GM23338 (cell line): ENCODE measurements at regions not wholly inside any gene's neighbourhood (a gene's known extent, or its start where the extent isn't known, plus 50 kb on each side); places are given as distances from the start of the nearest gene placed in this dataset.

Source experiments
- ATAC-seq: fragments of 200-7000 bp; cut with Tn5 transposase; 3 replicates; pipeline ENCODE4 v1.9.1; 2020
- DNase-seq: peaks from one replicate; pipeline ENCODE4 v3.0.0-alpha.2; 2015; ENCODE audit warnings: low spot score
- H2AFZ ChIP-seq: fragments of 200-600 bp; sonication (generic); 2 replicates; pipeline ENCODE4 v1.8.0; 2016; ENCODE audit warnings: antibody characterized with exemption, mild to moderate bottlenecking, moderate library complexity
- H3F3A ChIP-seq: fragments of 200-600 bp; sonication (generic); replicated peaks from 2 replicates; pipeline ENCODE4 v1.8.0; 2017; ENCODE audit warnings: antibody characterized with exemption, mixed run types, low read depth
- H3K27ac ChIP-seq: fragments of 200-600 bp; sonication (generic); 2 replicates; pipeline ENCODE4 v1.6.1; 2016; ENCODE audit warnings: low read depth
- H3K27me3 ChIP-seq: fragments of 200-600 bp; sonication (generic); 2 replicates; pipeline ENCODE4 v1.8.0; 2016; ENCODE audit warnings: mild to moderate bottlenecking, mixed run types, moderate library complexity; ENCODE audit not compliant: insufficient read depth
- H3K36me3 ChIP-seq: fragments of 200-600 bp; sonication (generic); 2 replicates; pipeline ENCODE4 v1.8.0; 2016; ENCODE audit warnings: mild to moderate bottlenecking; ENCODE audit not compliant: insufficient read depth
- H3K4me1 ChIP-seq: fragments of 200-600 bp; sonication (generic); 2 replicates; pipeline ENCODE4 v1.8.0; 2016; ENCODE audit warnings: mild to moderate bottlenecking, moderate library complexity; ENCODE audit not compliant: insufficient read depth
- H3K4me2 ChIP-seq: fragments of 200-600 bp; sonication (generic); 2 replicates; pipeline ENCODE4 v1.7.1; 2017; ENCODE audit warnings: mixed run types
- H3K4me3 ChIP-seq: fragments of 200-600 bp; sonication (generic); 2 replicates; pipeline ENCODE4 v1.6.1; 2016; ENCODE audit warnings: mixed run types
- H3K79me2 ChIP-seq: fragments of 200-600 bp; sonication (generic); replicated peaks from 2 replicates; pipeline ENCODE4 v1.8.0; 2017; ENCODE audit warnings: mild to moderate bottlenecking; ENCODE audit not compliant: insufficient read depth
- H3K9me2 ChIP-seq: fragments of 200-600 bp; sonication (generic); 2 replicates; pipeline ENCODE4 v1.8.0; 2017; ENCODE audit not compliant: insufficient read depth
- H4K20me1 ChIP-seq: fragments of 200-600 bp; sonication (generic); replicated peaks from 2 replicates; pipeline ENCODE4 v1.8.0; 2017; ENCODE audit warnings: mild to moderate bottlenecking; ENCODE audit not compliant: insufficient read depth
- H3K27ac Mint-ChIP-seq: 2 replicates; pipeline ENCODE4 v1.8.0; 2020; ENCODE audit warnings: inconsistent platforms, mild to moderate bottlenecking, moderate library complexity, mixed read lengths
- H3K27me3 Mint-ChIP-seq: 3 replicates; pipeline ENCODE4 v1.8.0; 2022; ENCODE audit warnings: low read depth, mild to moderate bottlenecking, moderate library complexity, mixed read lengths, inconsistent platforms; ENCODE audit not compliant: insufficient read depth, poor library complexity
- H3K36me3 Mint-ChIP-seq: 3 replicates; pipeline ENCODE4 v1.8.0; 2021; ENCODE audit warnings: low read depth, mild to moderate bottlenecking, inconsistent platforms, moderate library complexity, mixed read lengths
- H3K4me1 Mint-ChIP-seq: 3 replicates; pipeline ENCODE4 v1.8.0; 2020; ENCODE audit warnings: mild to moderate bottlenecking, inconsistent platforms, mixed read lengths
- H3K4me3 Mint-ChIP-seq: 3 replicates; pipeline ENCODE4 v1.8.0; 2021; ENCODE audit warnings: moderate library complexity, mild to moderate bottlenecking, inconsistent platforms, mixed read lengths
- H3K9me3 Mint-ChIP-seq: 3 replicates; pipeline ENCODE4 v1.8.0; 2020; ENCODE audit warnings: moderate library complexity, mild to moderate bottlenecking, inconsistent platforms, mixed read lengths
- CREB1 ChIP-seq: fragments of 250-450 bp; sonication (Bioruptor Pico); IDR thresholded peaks from 2 replicates; pipeline ENCODE4 v1.5.0; 2020; ENCODE audit warnings: low read depth, mild to moderate bottlenecking, moderate library complexity
- EZH2 ChIP-seq: fragments of 200-600 bp; sonication (generic); IDR thresholded peaks from one replicate; pipeline ENCODE4 v1.8.0; 2017; ENCODE audit warnings: antibody characterized with exemption, mild to moderate bottlenecking, low read depth; ENCODE audit not compliant: unreplicated experiment
- EZH2phosphoT487 ChIP-seq: fragments of 200-600 bp; sonication (generic); IDR thresholded peaks from one replicate; pipeline ENCODE4 v1.8.1; 2018; ENCODE audit warnings: antibody characterized with exemption; ENCODE audit not compliant: unreplicated experiment
- JUNB ChIP-seq: IDR thresholded peaks from one replicate; pipeline ENCODE4 v1.6.1; 2016; ENCODE audit warnings: antibody characterized with exemption; ENCODE audit not compliant: unreplicated experiment
- NANOG ChIP-seq: IDR thresholded peaks from 2 replicates; pipeline ENCODE4 v1.6.1; 2016; ENCODE audit warnings: antibody characterized with exemption, borderline replicate concordance
- POLR2AphosphoS5 ChIP-seq: IDR thresholded peaks from 2 replicates; pipeline ENCODE4 v1.6.1; 2016; ENCODE audit warnings: antibody characterized with exemption, low read depth
- STAT1 ChIP-seq: IDR thresholded peaks from one replicate; pipeline ENCODE4 v1.6.1; 2016; ENCODE audit warnings: antibody characterized with exemption; ENCODE audit not compliant: unreplicated experiment
- ZNF114 ChIP-seq: fragments of 250-450 bp; sonication (Bioruptor Pico); IDR thresholded peaks from 2 replicates; pipeline ENCODE4 v1.5.0; 2020; ENCODE audit warnings: mild to moderate bottlenecking, moderate library complexity
- ZNF331 ChIP-seq: fragments of 250-450 bp; sonication (Bioruptor Pico); IDR thresholded peaks from 2 replicates; pipeline ENCODE4 v1.5.0; 2020; ENCODE audit warnings: low read depth, mild to moderate bottlenecking, moderate library complexity
- TF ChIP-seq, protein P1 (sequence below): IDR thresholded peaks from one replicate; pipeline ENCODE4 v1.6.1; 2018; ENCODE audit warnings: antibody characterized with exemption; ENCODE audit not compliant: unreplicated experiment
- TF ChIP-seq, protein P2 (sequence below), 2 experiments: fragments of 200-600 bp in 1 of 2; sonication (generic) in 1 of 2; conservative IDR thresholded peaks; 2 replicates each; pipeline versions ENCODE4 v1.5.1 to v1.6.1; 2016 to 2017; ENCODE audit warnings: antibody characterized with exemption in 2 of 2, low read depth in 2 of 2, mild to moderate bottlenecking in 2 of 2, moderate library complexity in 1 of 2
- TF ChIP-seq, protein P3 (sequence below): fragments of 250-450 bp; sonication (Bioruptor Pico); IDR thresholded peaks from 2 replicates; pipeline ENCODE4 v1.5.0; 2020; ENCODE audit warnings: mild to moderate bottlenecking, moderate library complexity
- TF ChIP-seq, protein P4 (sequence below): IDR thresholded peaks from 2 replicates; pipeline ENCODE4 v1.6.1; 2016; ENCODE audit warnings: antibody characterized with exemption

DNA sequence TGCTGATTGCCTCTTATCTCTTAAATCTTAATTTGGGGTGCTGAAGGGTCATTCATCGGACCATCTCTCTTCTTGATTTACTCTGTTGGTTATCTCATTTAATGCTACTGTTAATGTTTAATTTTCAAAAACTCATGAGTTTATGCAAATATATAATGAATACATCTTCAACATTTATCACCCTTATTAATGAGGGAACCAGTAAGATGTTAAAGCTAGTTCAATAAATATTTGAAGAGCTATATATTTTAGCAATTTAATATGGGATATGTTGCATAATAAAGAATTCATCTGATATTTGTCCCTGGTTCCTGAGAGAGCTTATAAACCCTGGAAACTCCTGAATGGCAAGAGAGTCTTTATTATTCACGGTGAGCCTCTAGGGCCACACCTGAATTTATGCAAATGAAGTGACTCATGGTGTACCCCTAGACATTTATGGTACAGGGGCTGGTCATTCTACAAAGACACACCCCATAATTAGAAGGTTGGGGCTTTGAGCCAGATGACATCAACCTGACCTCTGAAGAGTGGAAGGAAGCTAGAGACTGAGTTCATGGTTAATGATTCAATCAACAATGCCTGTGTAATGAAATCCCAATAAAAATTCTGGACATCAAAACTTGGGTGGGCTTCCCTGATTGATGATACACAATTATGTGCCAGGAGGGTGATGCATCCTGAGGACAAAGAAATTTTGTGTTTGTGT is 339.5 kb upstream of the ZNF608 start:
- Histone ChIP-seq H3K27ac (no peak overlapping the region), H3F3A (no peaks in the 10 kb centered on the region), H3K4me2 (no peak overlapping the region), H3K9me2 (0 out of 2 replicates have a peak, but pooled peaks cover 4% of the 10 kb centered on the region), H3K79me2 (no peaks in the 10 kb centered on the region), H3K27me3 (no peaks in the 10 kb centered on the region), H3K4me3 (no peak overlapping the region), H4K20me1 (no peaks in the 10 kb centered on the region), H2AFZ (no peak overlapping the region), H3K4me1 (no peaks in the 10 kb centered on the region), H3K36me3 (no peaks in the 10 kb centered on the region)
- Mint-ChIP-seq H3K27ac (no peak overlapping the region), H3K9me3 (peaks cover 27% of the 10 kb centered on the region), H3K27me3 (no peaks in the 10 kb centered on the region), H3K36me3 (peaks cover 28% of the 10 kb centered on the region), H3K4me1 (no peaks in the 10 kb centered on the region), H3K4me3 (no peak overlapping the region)
- no peak for ATAC-seq
- TF ChIP-seq, protein P1, sequence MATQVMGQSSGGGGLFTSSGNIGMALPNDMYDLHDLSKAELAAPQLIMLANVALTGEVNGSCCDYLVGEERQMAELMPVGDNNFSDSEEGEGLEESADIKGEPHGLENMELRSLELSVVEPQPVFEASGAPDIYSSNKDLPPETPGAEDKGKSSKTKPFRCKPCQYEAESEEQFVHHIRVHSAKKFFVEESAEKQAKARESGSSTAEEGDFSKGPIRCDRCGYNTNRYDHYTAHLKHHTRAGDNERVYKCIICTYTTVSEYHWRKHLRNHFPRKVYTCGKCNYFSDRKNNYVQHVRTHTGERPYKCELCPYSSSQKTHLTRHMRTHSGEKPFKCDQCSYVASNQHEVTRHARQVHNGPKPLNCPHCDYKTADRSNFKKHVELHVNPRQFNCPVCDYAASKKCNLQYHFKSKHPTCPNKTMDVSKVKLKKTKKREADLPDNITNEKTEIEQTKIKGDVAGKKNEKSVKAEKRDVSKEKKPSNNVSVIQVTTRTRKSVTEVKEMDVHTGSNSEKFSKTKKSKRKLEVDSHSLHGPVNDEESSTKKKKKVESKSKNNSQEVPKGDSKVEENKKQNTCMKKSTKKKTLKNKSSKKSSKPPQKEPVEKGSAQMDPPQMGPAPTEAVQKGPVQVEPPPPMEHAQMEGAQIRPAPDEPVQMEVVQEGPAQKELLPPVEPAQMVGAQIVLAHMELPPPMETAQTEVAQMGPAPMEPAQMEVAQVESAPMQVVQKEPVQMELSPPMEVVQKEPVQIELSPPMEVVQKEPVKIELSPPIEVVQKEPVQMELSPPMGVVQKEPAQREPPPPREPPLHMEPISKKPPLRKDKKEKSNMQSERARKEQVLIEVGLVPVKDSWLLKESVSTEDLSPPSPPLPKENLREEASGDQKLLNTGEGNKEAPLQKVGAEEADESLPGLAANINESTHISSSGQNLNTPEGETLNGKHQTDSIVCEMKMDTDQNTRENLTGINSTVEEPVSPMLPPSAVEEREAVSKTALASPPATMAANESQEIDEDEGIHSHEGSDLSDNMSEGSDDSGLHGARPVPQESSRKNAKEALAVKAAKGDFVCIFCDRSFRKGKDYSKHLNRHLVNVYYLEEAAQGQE = no peak
- TF ChIP-seq ZNF331 (CRISPR knock-in tag) (no peak), NANOG (no peak), CREB1 (CRISPR knock-in tag) (no peak), POLR2AphosphoS5 (no peak), JUNB (no peak), EZH2 (no peak), STAT1 (no peak), EZH2phosphoT487 (no peak), ZNF114 (CRISPR knock-in tag) (no peak)
- TF ChIP-seq, protein P2, sequence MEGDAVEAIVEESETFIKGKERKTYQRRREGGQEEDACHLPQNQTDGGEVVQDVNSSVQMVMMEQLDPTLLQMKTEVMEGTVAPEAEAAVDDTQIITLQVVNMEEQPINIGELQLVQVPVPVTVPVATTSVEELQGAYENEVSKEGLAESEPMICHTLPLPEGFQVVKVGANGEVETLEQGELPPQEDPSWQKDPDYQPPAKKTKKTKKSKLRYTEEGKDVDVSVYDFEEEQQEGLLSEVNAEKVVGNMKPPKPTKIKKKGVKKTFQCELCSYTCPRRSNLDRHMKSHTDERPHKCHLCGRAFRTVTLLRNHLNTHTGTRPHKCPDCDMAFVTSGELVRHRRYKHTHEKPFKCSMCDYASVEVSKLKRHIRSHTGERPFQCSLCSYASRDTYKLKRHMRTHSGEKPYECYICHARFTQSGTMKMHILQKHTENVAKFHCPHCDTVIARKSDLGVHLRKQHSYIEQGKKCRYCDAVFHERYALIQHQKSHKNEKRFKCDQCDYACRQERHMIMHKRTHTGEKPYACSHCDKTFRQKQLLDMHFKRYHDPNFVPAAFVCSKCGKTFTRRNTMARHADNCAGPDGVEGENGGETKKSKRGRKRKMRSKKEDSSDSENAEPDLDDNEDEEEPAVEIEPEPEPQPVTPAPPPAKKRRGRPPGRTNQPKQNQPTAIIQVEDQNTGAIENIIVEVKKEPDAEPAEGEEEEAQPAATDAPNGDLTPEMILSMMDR (conservative IDR thresholded peaks at IDR 0.05; ENCODE audit: low read depth in 2 of 2) = no peak
- TF ChIP-seq, protein P3, sequence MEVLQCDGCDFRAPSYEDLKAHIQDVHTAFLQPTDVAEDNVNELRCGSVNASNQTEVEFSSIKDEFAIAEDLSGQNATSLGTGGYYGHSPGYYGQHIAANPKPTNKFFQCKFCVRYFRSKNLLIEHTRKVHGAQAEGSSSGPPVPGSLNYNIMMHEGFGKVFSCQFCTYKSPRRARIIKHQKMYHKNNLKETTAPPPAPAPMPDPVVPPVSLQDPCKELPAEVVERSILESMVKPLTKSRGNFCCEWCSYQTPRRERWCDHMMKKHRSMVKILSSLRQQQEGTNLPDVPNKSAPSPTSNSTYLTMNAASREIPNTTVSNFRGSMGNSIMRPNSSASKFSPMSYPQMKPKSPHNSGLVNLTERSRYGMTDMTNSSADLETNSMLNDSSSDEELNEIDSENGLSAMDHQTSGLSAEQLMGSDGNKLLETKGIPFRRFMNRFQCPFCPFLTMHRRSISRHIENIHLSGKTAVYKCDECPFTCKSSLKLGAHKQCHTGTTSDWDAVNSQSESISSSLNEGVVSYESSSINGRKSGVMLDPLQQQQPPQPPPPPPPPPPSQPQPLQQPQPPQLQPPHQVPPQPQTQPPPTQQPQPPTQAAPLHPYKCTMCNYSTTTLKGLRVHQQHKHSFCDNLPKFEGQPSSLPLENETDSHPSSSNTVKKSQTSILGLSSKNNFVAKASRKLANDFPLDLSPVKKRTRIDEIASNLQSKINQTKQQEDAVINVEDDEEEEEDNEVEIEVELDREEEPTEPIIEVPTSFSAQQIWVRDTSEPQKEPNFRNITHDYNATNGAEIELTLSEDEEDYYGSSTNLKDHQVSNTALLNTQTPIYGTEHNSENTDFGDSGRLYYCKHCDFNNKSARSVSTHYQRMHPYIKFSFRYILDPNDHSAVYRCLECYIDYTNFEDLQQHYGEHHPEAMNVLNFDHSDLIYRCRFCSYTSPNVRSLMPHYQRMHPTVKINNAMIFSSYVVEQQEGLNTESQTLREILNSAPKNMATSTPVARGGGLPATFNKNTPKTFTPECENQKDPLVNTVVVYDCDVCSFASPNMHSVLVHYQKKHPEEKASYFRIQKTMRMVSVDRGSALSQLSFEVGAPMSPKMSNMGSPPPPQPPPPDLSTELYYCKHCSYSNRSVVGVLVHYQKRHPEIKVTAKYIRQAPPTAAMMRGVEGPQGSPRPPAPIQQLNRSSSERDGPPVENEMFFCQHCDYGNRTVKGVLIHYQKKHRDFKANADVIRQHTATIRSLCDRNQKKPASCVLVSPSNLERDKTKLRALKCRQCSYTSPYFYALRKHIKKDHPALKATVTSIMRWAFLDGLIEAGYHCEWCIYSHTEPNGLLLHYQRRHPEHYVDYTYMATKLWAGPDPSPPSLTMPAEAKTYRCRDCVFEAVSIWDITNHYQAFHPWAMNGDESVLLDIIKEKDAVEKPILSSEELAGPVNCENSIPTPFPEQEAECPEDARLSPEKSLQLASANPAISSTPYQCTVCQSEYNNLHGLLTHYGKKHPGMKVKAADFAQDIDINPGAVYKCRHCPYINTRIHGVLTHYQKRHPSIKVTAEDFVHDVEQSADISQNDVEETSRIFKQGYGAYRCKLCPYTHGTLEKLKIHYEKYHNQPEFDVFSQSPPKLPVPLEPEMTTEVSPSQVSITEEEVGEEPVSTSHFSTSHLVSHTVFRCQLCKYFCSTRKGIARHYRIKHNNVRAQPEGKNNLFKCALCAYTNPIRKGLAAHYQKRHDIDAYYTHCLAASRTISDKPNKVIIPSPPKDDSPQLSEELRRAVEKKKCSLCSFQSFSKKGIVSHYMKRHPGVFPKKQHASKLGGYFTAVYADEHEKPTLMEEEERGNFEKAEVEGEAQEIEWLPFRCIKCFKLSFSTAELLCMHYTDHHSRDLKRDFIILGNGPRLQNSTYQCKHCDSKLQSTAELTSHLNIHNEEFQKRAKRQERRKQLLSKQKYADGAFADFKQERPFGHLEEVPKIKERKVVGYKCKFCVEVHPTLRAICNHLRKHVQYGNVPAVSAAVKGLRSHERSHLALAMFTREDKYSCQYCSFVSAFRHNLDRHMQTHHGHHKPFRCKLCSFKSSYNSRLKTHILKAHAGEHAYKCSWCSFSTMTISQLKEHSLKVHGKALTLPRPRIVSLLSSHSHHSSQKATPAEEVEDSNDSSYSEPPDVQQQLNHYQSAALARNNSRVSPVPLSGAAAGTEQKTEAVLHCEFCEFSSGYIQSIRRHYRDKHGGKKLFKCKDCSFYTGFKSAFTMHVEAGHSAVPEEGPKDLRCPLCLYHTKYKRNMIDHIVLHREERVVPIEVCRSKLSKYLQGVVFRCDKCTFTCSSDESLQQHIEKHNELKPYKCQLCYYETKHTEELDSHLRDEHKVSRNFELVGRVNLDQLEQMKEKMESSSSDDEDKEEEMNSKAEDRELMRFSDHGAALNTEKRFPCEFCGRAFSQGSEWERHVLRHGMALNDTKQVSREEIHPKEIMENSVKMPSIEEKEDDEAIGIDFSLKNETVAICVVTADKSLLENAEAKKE = no peak
- TF ChIP-seq, protein P4, sequence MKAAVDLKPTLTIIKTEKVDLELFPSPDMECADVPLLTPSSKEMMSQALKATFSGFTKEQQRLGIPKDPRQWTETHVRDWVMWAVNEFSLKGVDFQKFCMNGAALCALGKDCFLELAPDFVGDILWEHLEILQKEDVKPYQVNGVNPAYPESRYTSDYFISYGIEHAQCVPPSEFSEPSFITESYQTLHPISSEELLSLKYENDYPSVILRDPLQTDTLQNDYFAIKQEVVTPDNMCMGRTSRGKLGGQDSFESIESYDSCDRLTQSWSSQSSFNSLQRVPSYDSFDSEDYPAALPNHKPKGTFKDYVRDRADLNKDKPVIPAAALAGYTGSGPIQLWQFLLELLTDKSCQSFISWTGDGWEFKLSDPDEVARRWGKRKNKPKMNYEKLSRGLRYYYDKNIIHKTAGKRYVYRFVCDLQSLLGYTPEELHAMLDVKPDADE = no peak
- no peak for DNase-seq
